WTC11 (cell line): ENCODE measurements at regions not wholly inside any gene's neighbourhood (a gene's known extent, or its start where the extent isn't known, plus 50 kb on each side); places are given as distances from the start of the nearest gene placed in this dataset.

Experiments used
- ATF2 ChIP-seq: sonication (generic); formaldehyde crosslinking; IDR thresholded peaks from 2 replicates; pipeline ENCODE4 v1.8.1; 2022; ENCODE audit warnings: low read depth, missing genetic modification reagents, borderline replicate concordance
- CTCF ChIP-seq: fragments of 200-600 bp; IDR thresholded peaks from 2 replicates; pipeline ENCODE4 v1.8.0; 2022; ENCODE audit warnings: antibody characterized with exemption
- IRF2 ChIP-seq: sonication (generic); formaldehyde crosslinking; IDR thresholded peaks from 2 replicates; pipeline ENCODE4 v1.8.0; 2022; ENCODE audit warnings: low read depth, missing genetic modification reagents, borderline replicate concordance
- STAT6 ChIP-seq: sonication (generic); formaldehyde crosslinking; conservative IDR thresholded peaks from 2 replicates; pipeline ENCODE4 v1.8.1; 2023; ENCODE audit warnings: mild to moderate bottlenecking, low read depth, missing genetic modification reagents, moderate library complexity
- ZNF532 ChIP-seq: fragments of 250-450 bp; sonication (Bioruptor Pico); IDR thresholded peaks from 2 replicates; pipeline ENCODE4 v1.9.0; 2021; ENCODE audit warnings: mild to moderate bottlenecking, borderline replicate concordance

- TF ChIP-seq CTCF (no peak), ZNF532 (CRISPR knock-in tag) (no peak), STAT6 (CRISPR knock-in tag) (no peak), ATF2 (CRISPR knock-in tag) (no peak), IRF2 (no peak)
Observed at GRCh38 chr10:130474591-130474990, 338.4 kb downstream of the GLRX3 start.
